GM23338 (cell line): ENCODE measurements at regions not wholly inside any gene's neighbourhood (a gene's known extent, or its start where the extent isn't known, plus 50 kb on each side); places are given as distances from the start of the nearest gene placed in this dataset.

ENCODE experiments used
- ATAC-seq: fragments of 200-7000 bp; cut with Tn5 transposase; 3 replicates; pipeline ENCODE4 v1.9.1; 2020
- DNase-seq: peaks from one replicate; pipeline ENCODE4 v3.0.0-alpha.2; 2015; ENCODE audit warnings: low spot score
- H2AFZ ChIP-seq: fragments of 200-600 bp; sonication (generic); 2 replicates; pipeline ENCODE4 v1.8.0; 2016; ENCODE audit warnings: antibody characterized with exemption, mild to moderate bottlenecking, moderate library complexity
- H3F3A ChIP-seq: fragments of 200-600 bp; sonication (generic); replicated peaks from 2 replicates; pipeline ENCODE4 v1.8.0; 2017; ENCODE audit warnings: antibody characterized with exemption, mixed run types, low read depth
- H3K27ac ChIP-seq: fragments of 200-600 bp; sonication (generic); 2 replicates; pipeline ENCODE4 v1.6.1; 2016; ENCODE audit warnings: low read depth
- H3K27me3 ChIP-seq: fragments of 200-600 bp; sonication (generic); 2 replicates; pipeline ENCODE4 v1.8.0; 2016; ENCODE audit warnings: mild to moderate bottlenecking, mixed run types, moderate library complexity; ENCODE audit not compliant: insufficient read depth
- H3K36me3 ChIP-seq: fragments of 200-600 bp; sonication (generic); 2 replicates; pipeline ENCODE4 v1.8.0; 2016; ENCODE audit warnings: mild to moderate bottlenecking; ENCODE audit not compliant: insufficient read depth
- H3K4me1 ChIP-seq: fragments of 200-600 bp; sonication (generic); 2 replicates; pipeline ENCODE4 v1.8.0; 2016; ENCODE audit warnings: mild to moderate bottlenecking, moderate library complexity; ENCODE audit not compliant: insufficient read depth
- H3K4me2 ChIP-seq: fragments of 200-600 bp; sonication (generic); 2 replicates; pipeline ENCODE4 v1.7.1; 2017; ENCODE audit warnings: mixed run types
- H3K4me3 ChIP-seq: fragments of 200-600 bp; sonication (generic); 2 replicates; pipeline ENCODE4 v1.6.1; 2016; ENCODE audit warnings: mixed run types
- H3K79me2 ChIP-seq: fragments of 200-600 bp; sonication (generic); replicated peaks from 2 replicates; pipeline ENCODE4 v1.8.0; 2017; ENCODE audit warnings: mild to moderate bottlenecking; ENCODE audit not compliant: insufficient read depth
- H3K9me2 ChIP-seq: fragments of 200-600 bp; sonication (generic); 2 replicates; pipeline ENCODE4 v1.8.0; 2017; ENCODE audit not compliant: insufficient read depth
- H4K20me1 ChIP-seq: fragments of 200-600 bp; sonication (generic); replicated peaks from 2 replicates; pipeline ENCODE4 v1.8.0; 2017; ENCODE audit warnings: mild to moderate bottlenecking; ENCODE audit not compliant: insufficient read depth
- H3K27ac Mint-ChIP-seq: 2 replicates; pipeline ENCODE4 v1.8.0; 2020; ENCODE audit warnings: inconsistent platforms, mild to moderate bottlenecking, moderate library complexity, mixed read lengths
- H3K27me3 Mint-ChIP-seq: 3 replicates; pipeline ENCODE4 v1.8.0; 2022; ENCODE audit warnings: low read depth, mild to moderate bottlenecking, moderate library complexity, mixed read lengths, inconsistent platforms; ENCODE audit not compliant: insufficient read depth, poor library complexity
- H3K36me3 Mint-ChIP-seq: 3 replicates; pipeline ENCODE4 v1.8.0; 2021; ENCODE audit warnings: low read depth, mild to moderate bottlenecking, inconsistent platforms, moderate library complexity, mixed read lengths
- H3K4me1 Mint-ChIP-seq: 3 replicates; pipeline ENCODE4 v1.8.0; 2020; ENCODE audit warnings: mild to moderate bottlenecking, inconsistent platforms, mixed read lengths
- H3K4me3 Mint-ChIP-seq: 3 replicates; pipeline ENCODE4 v1.8.0; 2021; ENCODE audit warnings: moderate library complexity, mild to moderate bottlenecking, inconsistent platforms, mixed read lengths
- H3K9me3 Mint-ChIP-seq: 3 replicates; pipeline ENCODE4 v1.8.0; 2020; ENCODE audit warnings: moderate library complexity, mild to moderate bottlenecking, inconsistent platforms, mixed read lengths
- CREB1 ChIP-seq: fragments of 250-450 bp; sonication (Bioruptor Pico); IDR thresholded peaks from 2 replicates; pipeline ENCODE4 v1.5.0; 2020; ENCODE audit warnings: low read depth, mild to moderate bottlenecking, moderate library complexity
- EZH2 ChIP-seq: fragments of 200-600 bp; sonication (generic); IDR thresholded peaks from one replicate; pipeline ENCODE4 v1.8.0; 2017; ENCODE audit warnings: antibody characterized with exemption, mild to moderate bottlenecking, low read depth; ENCODE audit not compliant: unreplicated experiment
- EZH2phosphoT487 ChIP-seq: fragments of 200-600 bp; sonication (generic); IDR thresholded peaks from one replicate; pipeline ENCODE4 v1.8.1; 2018; ENCODE audit warnings: antibody characterized with exemption; ENCODE audit not compliant: unreplicated experiment
- NANOG ChIP-seq: IDR thresholded peaks from 2 replicates; pipeline ENCODE4 v1.6.1; 2016; ENCODE audit warnings: antibody characterized with exemption, borderline replicate concordance
- POLR2AphosphoS5 ChIP-seq: IDR thresholded peaks from 2 replicates; pipeline ENCODE4 v1.6.1; 2016; ENCODE audit warnings: antibody characterized with exemption, low read depth
- REST ChIP-seq: IDR thresholded peaks from one replicate; pipeline ENCODE4 v1.6.1; 2018; ENCODE audit warnings: antibody characterized with exemption; ENCODE audit not compliant: unreplicated experiment
- STAT1 ChIP-seq: IDR thresholded peaks from one replicate; pipeline ENCODE4 v1.6.1; 2016; ENCODE audit warnings: antibody characterized with exemption; ENCODE audit not compliant: unreplicated experiment
- ZNF114 ChIP-seq: fragments of 250-450 bp; sonication (Bioruptor Pico); IDR thresholded peaks from 2 replicates; pipeline ENCODE4 v1.5.0; 2020; ENCODE audit warnings: mild to moderate bottlenecking, moderate library complexity
- ZNF331 ChIP-seq: fragments of 250-450 bp; sonication (Bioruptor Pico); IDR thresholded peaks from 2 replicates; pipeline ENCODE4 v1.5.0; 2020; ENCODE audit warnings: low read depth, mild to moderate bottlenecking, moderate library complexity
- TF ChIP-seq, protein P1 (sequence below): IDR thresholded peaks from 2 replicates; pipeline ENCODE4 v1.6.1; 2016; ENCODE audit warnings: antibody characterized with exemption

- H3K4me1 ChIP-seq, result no peaks in the 10 kb centered on the region
- Mint-ChIP-seq H3K9me3 (no peaks in the 10 kb centered on the region), H3K4me1 (peaks cover 4% of the 10 kb centered on the region; the same call in 1 of the 3 replicates), H3K36me3 (no peaks in the 10 kb centered on the region), H3K27me3 (no peaks in the 10 kb centered on the region), H3K27ac (peak overlapping the region; percentile 45; the same call in 1 of the 2 replicates), H3K4me3 (no peak overlapping the region)
- H3F3A ChIP-seq, result no peaks in the 10 kb centered on the region
- H3K4me3 ChIP-seq, result no peak overlapping the region
- DNase-seq, result no peak
- peak overlapping the region; percentile 72; the same call in 1 of the 2 replicates for H2AFZ ChIP-seq
- no peaks in the 10 kb centered on the region for H3K27me3 ChIP-seq
- H4K20me1 ChIP-seq, result no peaks in the 10 kb centered on the region
- H3K27ac ChIP-seq, result no peak overlapping the region
- no peaks in the 10 kb centered on the region for H3K79me2 ChIP-seq
- TF ChIP-seq CREB1 (CRISPR knock-in tag) (no peak), ZNF114 (CRISPR knock-in tag) (no peak), REST (no peak), EZH2phosphoT487 (no peak), POLR2AphosphoS5 (no peak), NANOG (no peak), EZH2 (no peak), ZNF331 (CRISPR knock-in tag) (no peak), STAT1 (no peak)
- TF ChIP-seq, protein P1, sequence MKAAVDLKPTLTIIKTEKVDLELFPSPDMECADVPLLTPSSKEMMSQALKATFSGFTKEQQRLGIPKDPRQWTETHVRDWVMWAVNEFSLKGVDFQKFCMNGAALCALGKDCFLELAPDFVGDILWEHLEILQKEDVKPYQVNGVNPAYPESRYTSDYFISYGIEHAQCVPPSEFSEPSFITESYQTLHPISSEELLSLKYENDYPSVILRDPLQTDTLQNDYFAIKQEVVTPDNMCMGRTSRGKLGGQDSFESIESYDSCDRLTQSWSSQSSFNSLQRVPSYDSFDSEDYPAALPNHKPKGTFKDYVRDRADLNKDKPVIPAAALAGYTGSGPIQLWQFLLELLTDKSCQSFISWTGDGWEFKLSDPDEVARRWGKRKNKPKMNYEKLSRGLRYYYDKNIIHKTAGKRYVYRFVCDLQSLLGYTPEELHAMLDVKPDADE, result no peak
- no peak overlapping the region for H3K4me2 ChIP-seq
- H3K36me3 ChIP-seq, result no peaks in the 10 kb centered on the region
- H3K9me2 ChIP-seq, result no peaks in the 10 kb centered on the region; the same call in 1 of the 2 replicates
- no peak for ATAC-seq
These were observed 63.1 kb downstream of the HSPA13 start for GRCh38 chr21:14319805-14320204.

DNA sequence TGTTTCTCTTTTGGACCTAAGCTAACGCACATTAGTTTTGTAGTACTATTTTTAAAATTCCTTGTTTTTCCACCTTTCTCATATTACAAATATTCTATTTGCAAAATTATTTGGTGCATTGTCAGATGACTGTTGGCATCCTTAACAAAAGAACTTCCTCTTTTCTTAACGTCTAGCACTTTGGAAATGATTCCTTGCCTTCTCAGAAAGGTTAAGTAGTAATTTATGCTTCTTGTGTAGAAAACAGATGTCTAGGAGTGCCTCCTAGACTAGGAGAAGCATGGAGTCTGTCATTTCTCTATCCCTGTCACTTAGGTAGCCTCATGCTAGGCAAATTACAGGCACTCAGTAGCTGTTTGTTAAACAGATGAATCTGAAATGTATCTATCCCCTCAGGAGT lies 64.4 kb downstream of the HSPA13 start:
- no peak overlapping the region for H3K4me3 Mint-ChIP-seq
- no peak for DNase-seq

More for the DNA sequence above, 64.4 kb downstream of the HSPA13 start:
- no peak for TF ChIP-seq CREB1 (CRISPR knock-in tag)
- Mint-ChIP-seq H3K27me3 (no peaks in the 10 kb centered on the region), H3K4me1 (peaks cover 4% of the 10 kb centered on the region; the same call in 1 of the 3 replicates), H3K27ac (no peak overlapping the region), H3K9me3 (no peaks in the 10 kb centered on the region), H3K36me3 (no peaks in the 10 kb centered on the region)
- Histone ChIP-seq H3K27ac (no peak overlapping the region), H3F3A (no peaks in the 10 kb centered on the region), H3K4me2 (no peak overlapping the region), H3K9me2 (no peaks in the 10 kb centered on the region), H3K79me2 (no peaks in the 10 kb centered on the region), H3K36me3 (no peaks in the 10 kb centered on the region), H4K20me1 (no peaks in the 10 kb centered on the region), H3K4me3 (no peak overlapping the region), H3K4me1 (no peaks in the 10 kb centered on the region), H2AFZ (peak overlapping the region; percentile 38; the same call in 1 of the 2 replicates), H3K27me3 (no peaks in the 10 kb centered on the region)
- ATAC-seq, result no peak
